Liver (tissue), 3 donors: ENCODE measurements at regions not wholly inside any gene's neighbourhood (a gene's known extent, or its start where the extent isn't known, plus 50 kb on each side); places are given as distances from the start of the nearest gene placed in this dataset.

ENCODE experiments used
- CTCF ChIP-seq: fragments of 150-350 bp; IDR thresholded peaks from 2 replicates; pipeline ENCODE4 v1.5.1; 2017; ENCODE audit warnings: improper control_type of control experiment, low read depth, low read length; ENCODE audit not compliant: missing input control
- FOXA1 ChIP-seq: IDR thresholded peaks from 2 replicates; pipeline ENCODE4 v1.6.1; 2016; ENCODE audit warnings: antibody characterized with exemption
- GABPA ChIP-seq, 2 donors: IDR thresholded peaks in 1 of 2; conservative IDR thresholded peaks in 1 of 2; 2 replicates each; pipeline ENCODE4 v1.6.1; 2016; ENCODE audit warnings: antibody characterized with exemption in 2 of 2, mild to moderate bottlenecking in 1 of 2, moderate library complexity in 1 of 2
- HNF4A ChIP-seq, 2 donors: conservative IDR thresholded peaks; 2 replicates each; pipeline ENCODE4 v1.6.1; 2016; ENCODE audit warnings: antibody characterized with exemption in 2 of 2, mild to moderate bottlenecking in 2 of 2
- MAX ChIP-seq: IDR thresholded peaks from 2 replicates; pipeline ENCODE4 v1.6.1; 2016; ENCODE audit warnings: antibody characterized with exemption
- TAF1 ChIP-seq: conservative IDR thresholded peaks from 2 replicates; pipeline ENCODE4 v1.6.1; 2016; ENCODE audit warnings: antibody characterized with exemption, mild to moderate bottlenecking
- YY1 ChIP-seq: IDR thresholded peaks from 2 replicates; pipeline ENCODE4 v1.6.1; 2016; ENCODE audit warnings: antibody characterized with exemption, mild to moderate bottlenecking
- donor health status: healthy.
- donor health status: healthy.

- TF ChIP-seq CTCF: no peak
- no peak for TF ChIP-seq GABPA (IDR thresholded peaks at IDR 0.05 in 1 of 2, conservative IDR thresholded peaks at IDR 0.05 in 1 of 2)
- no peak for TF ChIP-seq FOXA1
- TF ChIP-seq MAX: no peak
- TF ChIP-seq YY1: no peak
- TF ChIP-seq HNF4A (conservative IDR thresholded peaks at IDR 0.05): no peak
- no peak for TF ChIP-seq TAF1
These were observed 311.4 kb upstream of the SLITRK3 start for GRCh38 chr3:165507576-165507975.
